WERI-Rb-1 (cell line): ENCODE measurements at regions not wholly inside any gene's neighbourhood (a gene's known extent, or its start where the extent isn't known, plus 50 kb on each side); places are given as distances from the start of the nearest gene placed in this dataset.
"Not testable (repeated sequence)": the region's sequence is repeated elsewhere in the genome, so short reads cannot be mapped to it uniquely, and the experiment has no call there.

Experiments
- DNase-seq: peaks from one replicate; pipeline ENCODE4 v3.0.0-alpha.2; 2020
- H3K27ac ChIP-seq: fragments of 250-450 bp; sonication (Bioruptor Pico); 2 replicates; pipeline ENCODE4 v1.5.1; 2020; ENCODE audit warnings: mild to moderate bottlenecking, moderate library complexity
- H3K27me3 ChIP-seq: fragments of 250-450 bp; sonication (Bioruptor Pico); 2 replicates; pipeline ENCODE4 v1.5.1; 2021; ENCODE audit warnings: mild to moderate bottlenecking, low read depth, moderate library complexity; ENCODE audit not compliant: insufficient read depth, severe bottlenecking
- H3K36me3 ChIP-seq: fragments of 250-450 bp; sonication (Bioruptor Pico); 2 replicates; pipeline ENCODE4 v1.5.1; 2020; ENCODE audit warnings: mild to moderate bottlenecking, moderate library complexity
- H3K4me3 ChIP-seq: 2 replicates; pipeline ENCODE4 v1.5.1; 2011; ENCODE audit warnings: low read depth, mild to moderate bottlenecking, control low read depth, low read length
- H3K9me3 ChIP-seq: fragments of 250-450 bp; sonication (Bioruptor Pico); 2 replicates; pipeline ENCODE4 v1.5.1; 2021; ENCODE audit warnings: mild to moderate bottlenecking, moderate library complexity; ENCODE audit not compliant: severe bottlenecking
- CTCF ChIP-seq: IDR thresholded peaks from 2 replicates; pipeline ENCODE4 v1.5.1; 2011; ENCODE audit warnings: low read depth, mild to moderate bottlenecking, control low read depth, inconsistent platforms, low read length

- H3K27me3 ChIP-seq, result peaks cover 3% of the 10 kb centered on the region
- no peak for TF ChIP-seq CTCF
- no peak for DNase-seq
- H3K4me3 ChIP-seq, result no peak overlapping the region
- no peak overlapping the region for H3K27ac ChIP-seq
- no peaks in the 10 kb centered on the region for H3K9me3 ChIP-seq
- no peaks in the 10 kb centered on the region for H3K36me3 ChIP-seq
Observed at GRCh38 chr1:89436856-89437255, 73.0 kb downstream of the GBP6 start.

GRCh38 chr1:89438301-89438700 lies 74.4 kb downstream of the GBP6 start:
- H3K36me3 ChIP-seq, DNase-seq, H3K27me3 ChIP-seq, H3K4me3 ChIP-seq, H3K27ac ChIP-seq, H3K9me3 ChIP-seq: not testable (repeated sequence)

GRCh38 chr1:89440911-89441310 lies 77.1 kb downstream of the GBP6 start:
- H3K9me3 ChIP-seq, result no peaks in the 10 kb centered on the region
- no peak overlapping the region for H3K4me3 ChIP-seq
- DNase-seq, result no peak
- H3K36me3 ChIP-seq, result no peaks in the 10 kb centered on the region
- no peaks in the 10 kb centered on the region for H3K27me3 ChIP-seq
- no peak for TF ChIP-seq CTCF
- no peak overlapping the region for H3K27ac ChIP-seq

GRCh38 chr1:89444791-89445190 lies 79.8 kb upstream of the LRRC8B start:
- no peak for DNase-seq
- Histone ChIP-seq H3K9me3 (no peaks in the 10 kb centered on the region), H3K36me3 (no peaks in the 10 kb centered on the region), H3K27me3 (peaks cover 2% of the 10 kb centered on the region), H3K27ac (no peak overlapping the region), H3K4me3 (no peak overlapping the region)
- no peak for TF ChIP-seq CTCF

GRCh38 chr1:89451011-89451410 lies 73.6 kb upstream of the LRRC8B start:
- H3K4me3 ChIP-seq, result no peak overlapping the region
- no peaks in the 10 kb centered on the region for H3K9me3 ChIP-seq
- H3K27ac ChIP-seq, result no peak overlapping the region
- no peaks in the 10 kb centered on the region for H3K36me3 ChIP-seq
- DNase-seq, result no peak
- H3K27me3 ChIP-seq, result peaks cover 2% of the 10 kb centered on the region
- no peak for TF ChIP-seq CTCF

- Histone ChIP-seq H3K9me3 (no peaks in the 10 kb centered on the region), H3K27ac (no peak overlapping the region), H3K4me3 (no peak overlapping the region), H3K27me3 (peaks cover 2% of the 10 kb centered on the region), H3K36me3 (no peaks in the 10 kb centered on the region)
- no peak for DNase-seq
- no peak for TF ChIP-seq CTCF
Observed at GRCh38 chr1:89453123-89453972, 71.3 kb upstream of the LRRC8B start.
